CD4-positive, alpha-beta T cell treated with Interleukin-21 for 1 hour (primary cell): ENCODE measurements at regions not wholly inside any gene's neighbourhood (a gene's known extent, or its start where the extent isn't known, plus 50 kb on each side); places are given as distances from the start of the nearest gene placed in this dataset.

ENCODE experiments used
- DNase-seq: peaks from one replicate; pipeline ENCODE4 v3.0.0-alpha.2; 2020

DNA sequence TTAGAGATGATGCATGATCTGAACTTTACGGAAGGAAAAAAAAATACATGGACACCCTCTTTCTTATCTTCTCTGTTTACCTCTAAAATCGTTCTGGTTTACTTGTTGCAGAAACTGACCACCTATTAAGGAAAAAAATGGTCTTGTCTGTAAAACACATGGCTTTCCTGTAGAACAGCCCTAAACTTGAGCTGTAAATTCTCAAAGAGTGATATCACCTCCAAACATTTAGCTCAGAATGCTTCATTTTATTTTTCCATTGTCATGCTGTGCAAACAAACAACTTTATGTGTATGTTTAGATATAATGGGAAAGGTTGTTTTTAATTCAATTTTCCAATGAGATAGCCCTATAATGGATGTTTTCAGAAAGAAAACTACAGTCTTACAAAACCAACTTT is 237.4 kb upstream of the NR2F2 start:
- no peak for DNase-seq

DNA sequence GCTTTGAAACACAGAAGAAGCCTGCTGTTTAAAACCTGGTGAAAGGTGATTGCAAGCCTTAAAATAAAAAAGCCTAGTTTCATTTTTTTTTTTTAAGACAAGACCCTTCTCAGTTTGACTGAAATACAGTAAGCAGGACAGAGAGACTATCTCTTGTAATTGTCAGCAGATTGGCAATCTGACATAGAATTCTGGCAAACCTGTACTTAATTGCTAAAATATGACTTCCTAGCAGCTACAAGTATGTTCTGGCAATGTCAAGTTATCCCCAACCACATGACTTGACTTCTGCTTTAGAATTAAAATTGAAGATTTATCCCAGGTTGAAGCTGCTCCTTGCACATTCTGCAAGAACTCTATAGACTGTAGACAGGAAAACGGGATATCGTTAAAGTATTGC is 232.8 kb upstream of the NR2F2 start:
- no peak for DNase-seq

DNA sequence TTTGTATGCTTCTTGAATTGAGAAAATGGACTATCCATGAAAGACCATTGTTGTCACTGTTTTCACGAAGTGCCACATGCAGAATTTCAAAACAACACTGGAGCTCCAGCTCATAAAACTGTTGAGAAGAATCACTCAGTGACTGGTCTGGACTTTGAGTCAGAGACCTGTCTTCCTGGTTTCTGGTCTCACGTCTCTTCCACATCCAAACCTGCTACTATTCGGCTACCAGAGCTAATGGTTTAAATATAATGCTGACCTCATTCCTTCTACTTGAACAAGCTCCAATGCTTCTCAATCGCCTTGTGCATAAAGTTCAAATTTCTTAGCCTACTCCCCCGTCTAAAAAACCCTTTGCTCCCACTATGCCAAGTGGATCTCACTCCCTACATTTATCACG is 227.9 kb upstream of the NR2F2 start:
- no peak for DNase-seq

DNA sequence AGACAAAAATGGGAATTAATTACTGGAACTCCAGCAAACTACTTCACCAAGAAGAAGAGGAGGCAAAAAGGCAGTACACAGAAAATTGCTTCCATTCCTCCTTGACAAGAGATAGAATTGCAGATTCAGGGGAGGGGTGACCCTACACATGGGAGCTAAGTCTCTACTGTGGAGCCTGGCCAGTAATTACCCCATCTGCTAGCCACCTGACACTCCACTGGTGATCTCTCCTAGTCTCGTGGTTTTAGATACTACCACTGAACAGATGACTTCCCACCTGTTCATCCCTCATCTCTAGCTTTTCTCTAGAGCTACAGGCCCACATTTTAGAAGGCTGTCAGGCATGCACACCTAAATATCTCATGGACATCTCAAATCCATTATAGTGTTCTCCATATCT is 224.3 kb upstream of the NR2F2 start:
- no peak for DNase-seq

DNA sequence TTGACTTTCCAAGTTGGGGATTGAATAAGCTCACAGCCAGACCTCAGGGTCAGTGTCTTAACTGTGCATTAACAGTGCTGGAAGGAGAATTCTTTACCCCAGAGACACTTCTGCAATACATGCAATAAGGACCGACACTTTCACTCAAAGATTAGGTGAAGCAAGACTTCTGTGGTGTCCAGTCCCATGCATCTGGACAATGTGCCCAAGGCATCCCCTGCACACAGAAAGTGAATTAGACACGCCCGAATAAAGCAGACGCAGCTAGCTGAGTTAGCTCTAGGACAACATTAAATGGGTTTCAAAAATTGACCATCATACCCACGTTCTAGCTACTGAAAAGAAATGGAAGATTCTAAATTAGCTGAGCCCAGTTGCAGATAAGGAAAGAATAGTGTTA is 223.9 kb upstream of the NR2F2 start:
- no peak for DNase-seq

DNA sequence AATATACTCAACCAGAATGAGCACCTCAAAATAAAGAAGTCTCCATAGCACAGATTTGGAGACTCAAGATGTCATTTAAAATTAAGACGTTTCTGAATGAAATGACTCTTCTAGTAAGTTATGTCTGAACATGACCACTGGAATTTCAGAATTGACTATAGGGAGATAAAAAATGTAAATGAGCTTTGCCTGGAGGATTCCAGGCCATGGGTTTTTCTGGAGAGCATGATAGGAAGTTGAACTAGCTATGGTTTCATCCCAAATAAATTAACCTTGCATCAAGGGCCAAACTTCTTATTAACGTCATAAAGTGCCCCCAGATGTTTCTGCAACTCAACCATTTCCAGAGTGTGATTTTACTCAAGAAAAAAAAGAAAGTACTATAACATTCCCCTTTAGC is 222.6 kb upstream of the NR2F2 start:
- DNase-seq, result no peak

DNA sequence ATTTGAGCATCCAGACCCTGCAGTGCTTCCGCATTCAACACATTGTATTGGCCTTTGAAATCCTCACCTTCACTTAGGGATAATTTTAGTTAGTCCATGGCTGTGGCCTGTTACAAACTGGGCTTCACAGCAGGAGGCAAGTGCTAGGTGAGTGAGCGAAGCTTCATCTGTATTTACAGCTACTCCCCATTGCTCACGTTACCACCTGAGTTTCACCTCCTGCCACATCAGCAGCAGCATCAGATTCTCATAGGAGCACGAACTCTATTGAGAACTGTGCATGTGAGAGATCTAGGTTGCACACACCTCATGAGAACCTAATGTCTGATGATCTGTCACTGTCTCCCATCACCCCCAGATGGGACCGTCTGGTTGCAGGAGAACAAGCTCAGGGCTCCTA is 222.1 kb upstream of the NR2F2 start:
- no peak for DNase-seq

DNA sequence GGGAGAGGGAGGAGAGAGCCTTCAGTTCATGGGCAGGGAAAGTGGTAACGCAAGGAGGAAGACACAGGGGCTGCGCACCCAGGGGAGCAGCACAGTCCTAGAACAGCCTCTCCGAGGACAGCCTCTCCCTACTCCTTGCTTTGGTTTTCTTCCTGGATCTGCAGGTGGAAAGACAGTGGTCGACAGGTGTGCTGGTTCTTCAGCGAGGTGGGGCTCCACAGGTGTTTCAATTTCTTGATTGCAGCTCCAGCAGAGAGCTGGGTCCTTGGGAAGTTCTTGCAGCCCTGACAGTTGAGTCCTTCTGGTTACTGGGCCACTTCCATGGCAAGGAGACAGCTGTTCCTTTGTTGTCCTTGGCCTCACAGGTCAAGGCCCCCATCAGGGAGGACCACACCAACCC is 220.7 kb upstream of the NR2F2 start:
- DNase-seq, result no peak

DNA sequence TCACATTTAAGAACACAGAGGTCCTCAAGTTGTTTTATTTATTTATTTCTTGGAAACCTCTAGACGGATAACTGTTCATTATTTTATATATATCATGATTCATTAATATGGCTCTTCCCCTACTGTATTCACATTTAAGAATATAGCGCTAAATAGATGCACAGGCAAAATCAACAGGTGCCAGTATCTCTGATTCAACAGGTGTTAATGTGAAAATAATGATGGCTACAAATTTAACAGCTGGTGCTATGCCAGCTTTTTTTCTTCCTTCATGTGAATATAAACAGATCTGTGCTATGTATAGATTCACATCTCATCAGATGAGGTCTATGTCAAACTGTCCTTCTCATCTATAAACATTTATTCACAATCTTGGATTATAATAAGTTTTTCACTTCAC is 218.5 kb upstream of the NR2F2 start:
- no peak for DNase-seq

DNA sequence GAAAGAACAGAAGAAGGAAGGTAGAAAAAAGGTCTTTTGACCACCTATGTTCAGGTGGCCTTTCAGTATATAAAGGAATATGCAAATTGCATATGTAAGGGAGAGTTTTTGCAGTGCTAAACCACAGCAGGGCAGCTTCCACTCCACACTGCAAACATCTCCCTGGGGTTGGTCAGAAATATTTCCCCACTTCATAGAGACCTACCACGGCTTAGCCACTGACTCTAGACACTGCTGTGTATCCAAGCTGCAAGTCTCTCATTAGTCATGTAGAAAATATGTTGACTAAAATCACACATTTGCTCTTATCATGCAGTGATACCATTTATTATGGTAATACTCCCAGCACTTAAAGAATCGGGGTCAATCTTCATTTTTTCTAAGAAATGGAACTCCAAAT is 214.9 kb upstream of the NR2F2 start:
- no peak for DNase-seq

DNA sequence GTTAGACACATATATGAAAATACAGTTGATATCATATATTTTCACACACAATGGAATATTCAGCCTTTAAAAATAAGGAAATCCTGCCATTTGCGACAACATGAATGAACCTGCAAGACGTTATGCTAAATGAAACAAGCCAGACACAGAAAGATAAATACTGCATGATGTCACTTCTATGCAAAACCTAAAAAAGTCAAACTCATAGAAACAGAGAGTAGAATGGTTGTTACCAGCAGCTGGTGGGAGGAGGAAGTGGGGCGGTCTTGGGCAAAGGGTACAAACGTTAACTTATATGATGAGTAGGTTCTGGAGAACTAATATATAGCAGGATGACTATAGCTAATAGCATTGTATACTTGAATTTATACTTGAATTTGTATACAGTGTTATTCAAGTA is 213.2 kb upstream of the NR2F2 start:
- no peak for DNase-seq

DNA sequence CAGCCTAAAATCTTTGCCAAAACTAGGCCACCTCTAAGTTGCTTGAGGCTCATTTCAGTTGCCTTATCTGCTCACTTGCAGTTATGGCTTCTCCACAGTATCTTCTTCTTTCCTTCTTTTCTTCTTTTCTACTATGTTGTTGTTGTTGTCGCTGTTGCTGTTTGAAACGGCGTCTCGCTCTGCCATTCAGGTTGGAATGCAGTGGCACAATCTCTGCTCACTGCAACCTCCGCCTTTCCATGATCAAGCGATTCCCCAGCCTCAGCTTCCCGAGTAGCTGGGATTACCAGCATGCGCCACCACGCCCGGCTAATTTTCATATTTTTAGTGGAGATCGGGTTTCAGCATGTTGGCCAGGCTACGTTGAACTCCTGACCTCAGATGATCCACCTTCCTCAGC is 210.8 kb upstream of the NR2F2 start:
- no peak for DNase-seq

DNA sequence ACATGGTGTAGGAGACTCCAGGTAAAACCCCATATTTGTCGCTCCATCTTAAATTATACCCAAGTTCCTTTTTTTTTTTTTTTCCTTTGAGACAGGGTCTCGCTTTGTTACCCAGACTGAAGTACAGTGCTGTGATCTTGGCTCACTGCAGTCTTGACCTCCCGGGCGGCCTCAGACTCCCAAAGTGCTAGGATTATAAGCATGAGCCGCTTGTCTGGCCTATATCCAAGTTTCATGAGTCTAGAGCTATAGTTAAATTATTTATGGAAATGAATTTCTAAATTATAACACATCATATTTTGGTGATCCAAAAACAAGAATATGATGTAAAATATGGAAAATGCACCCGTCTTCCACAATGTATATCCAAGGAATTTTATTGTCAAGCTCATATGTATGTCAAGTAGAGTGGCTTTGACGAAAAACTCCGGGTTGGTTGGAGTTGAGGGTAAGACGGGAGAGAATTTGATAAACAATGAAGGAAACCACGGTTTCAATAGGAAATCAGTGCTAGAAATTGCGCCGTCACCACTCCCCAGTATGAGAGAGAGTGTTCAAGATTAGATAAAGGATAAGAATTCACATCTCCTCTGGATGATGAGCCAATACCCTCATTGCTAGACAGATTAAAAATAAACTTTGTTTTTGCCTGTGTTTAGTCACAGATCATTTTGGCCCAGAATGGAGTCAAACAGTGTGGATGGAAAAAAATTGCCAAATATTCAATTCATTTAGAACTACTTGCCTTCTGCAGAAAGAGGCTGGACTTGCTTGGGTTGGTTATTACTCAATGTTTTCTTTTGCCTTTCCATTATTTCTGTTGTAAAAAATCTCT is 209.2 kb upstream of the NR2F2 start:
- DNase-seq, result no peak

DNA sequence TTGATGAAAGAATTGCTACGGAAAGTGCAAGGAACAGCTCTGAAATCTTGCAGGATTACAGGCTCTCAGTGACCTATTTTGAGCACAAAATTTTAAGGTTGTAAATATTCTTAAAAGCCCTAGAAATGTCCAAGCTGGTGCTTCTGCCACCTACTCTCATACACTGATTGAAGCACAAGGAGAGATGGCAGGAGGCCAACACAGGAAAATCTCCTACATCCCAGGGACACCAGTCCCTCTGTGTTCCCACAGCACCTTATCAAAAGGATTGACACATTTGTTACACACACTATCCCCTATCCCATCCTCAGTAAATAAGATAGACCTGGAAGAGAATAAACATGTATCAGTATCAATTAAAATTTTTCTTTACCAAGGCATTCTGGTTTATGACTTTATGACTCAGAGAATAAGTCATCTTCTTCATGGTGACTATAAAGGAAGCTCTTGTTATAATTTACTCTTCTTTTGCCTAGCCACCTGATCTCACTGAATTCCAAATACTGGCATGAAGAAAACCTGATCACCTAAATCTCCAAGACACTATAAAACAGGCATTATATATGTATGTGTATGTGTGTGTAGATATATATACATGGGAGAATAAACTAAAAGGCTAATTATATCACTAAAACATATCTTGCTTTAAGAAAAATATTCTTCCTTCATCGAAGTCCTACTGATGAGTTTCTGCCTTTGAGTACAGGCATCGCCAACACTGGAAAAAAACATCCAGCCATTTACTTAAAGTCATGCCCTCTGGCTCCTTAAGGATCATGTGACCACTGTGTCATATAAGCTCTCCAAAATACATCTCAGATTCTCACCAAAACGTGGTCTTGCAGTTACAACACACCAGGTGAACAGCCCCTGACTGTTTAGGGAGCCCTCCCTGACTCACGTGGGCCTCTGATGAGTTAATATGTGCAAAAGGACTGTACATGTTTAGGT is 208.1 kb upstream of the NR2F2 start:
- DNase-seq, result no peak

DNA sequence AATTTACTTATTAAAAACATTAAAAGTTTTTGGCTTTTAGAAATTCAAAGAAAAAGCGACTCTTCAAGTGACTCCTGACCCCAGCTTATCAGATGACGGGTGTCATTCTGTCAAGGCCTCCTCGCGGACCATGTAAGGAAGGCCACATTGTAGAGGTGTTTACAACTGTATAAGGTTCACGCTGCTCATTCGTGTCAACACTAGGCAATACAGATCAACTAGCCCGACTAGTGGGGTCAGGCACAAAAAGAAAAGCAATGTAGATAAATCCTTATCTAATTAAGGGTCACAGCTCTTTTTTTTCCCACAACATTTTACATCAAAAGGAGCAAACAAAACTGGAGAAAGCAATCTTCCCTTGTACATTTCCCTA is 207.5 kb upstream of the NR2F2 start:
- DNase-seq, result no peak

DNA sequence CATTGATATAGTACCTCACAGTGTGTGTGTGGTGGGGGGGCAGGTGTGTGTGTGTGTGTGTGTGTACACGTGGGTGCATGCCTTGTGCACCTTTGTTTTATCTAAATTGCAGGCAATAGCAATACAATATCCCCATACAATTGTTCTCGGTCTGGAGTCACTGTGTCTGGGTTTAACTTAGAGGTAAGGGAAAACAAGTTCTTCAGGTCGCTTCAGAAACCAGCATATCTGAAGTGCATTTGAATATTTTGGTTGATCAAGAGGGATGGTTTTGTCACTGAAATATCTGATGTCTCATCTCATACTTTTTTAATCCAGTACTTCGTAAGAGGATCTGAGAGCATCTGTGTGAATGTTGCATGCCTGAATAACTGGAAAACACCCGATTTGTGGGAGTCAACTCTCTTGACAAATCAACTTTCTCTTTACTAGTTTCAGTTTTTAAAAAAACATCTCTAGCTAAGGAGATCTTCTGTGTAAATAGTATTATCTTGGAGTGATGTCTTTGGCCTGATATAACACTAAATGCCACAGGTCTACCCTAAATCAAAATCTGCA is 206.8 kb upstream of the NR2F2 start:
- DNase-seq, result no peak

DNA sequence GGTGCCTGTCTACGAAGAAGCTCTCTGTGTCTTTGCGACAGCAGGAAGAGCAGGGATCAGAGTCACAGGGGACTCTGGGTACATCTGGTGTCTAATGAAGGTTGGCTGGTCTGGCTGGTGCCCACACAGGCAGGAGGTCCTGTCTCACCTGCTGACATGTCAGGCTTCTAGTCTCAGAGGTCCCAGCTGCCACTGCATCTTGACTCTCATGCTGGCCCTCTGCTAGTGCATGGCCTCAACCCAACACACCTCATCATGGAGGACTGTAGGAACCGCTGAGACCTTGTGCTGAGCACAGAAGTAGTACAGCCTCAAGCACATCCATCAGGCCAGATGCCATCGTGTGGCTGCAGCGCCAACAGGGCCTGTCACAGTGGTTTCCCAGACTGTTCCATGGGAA is 206.1 kb upstream of the NR2F2 start:
- no peak for DNase-seq

DNA sequence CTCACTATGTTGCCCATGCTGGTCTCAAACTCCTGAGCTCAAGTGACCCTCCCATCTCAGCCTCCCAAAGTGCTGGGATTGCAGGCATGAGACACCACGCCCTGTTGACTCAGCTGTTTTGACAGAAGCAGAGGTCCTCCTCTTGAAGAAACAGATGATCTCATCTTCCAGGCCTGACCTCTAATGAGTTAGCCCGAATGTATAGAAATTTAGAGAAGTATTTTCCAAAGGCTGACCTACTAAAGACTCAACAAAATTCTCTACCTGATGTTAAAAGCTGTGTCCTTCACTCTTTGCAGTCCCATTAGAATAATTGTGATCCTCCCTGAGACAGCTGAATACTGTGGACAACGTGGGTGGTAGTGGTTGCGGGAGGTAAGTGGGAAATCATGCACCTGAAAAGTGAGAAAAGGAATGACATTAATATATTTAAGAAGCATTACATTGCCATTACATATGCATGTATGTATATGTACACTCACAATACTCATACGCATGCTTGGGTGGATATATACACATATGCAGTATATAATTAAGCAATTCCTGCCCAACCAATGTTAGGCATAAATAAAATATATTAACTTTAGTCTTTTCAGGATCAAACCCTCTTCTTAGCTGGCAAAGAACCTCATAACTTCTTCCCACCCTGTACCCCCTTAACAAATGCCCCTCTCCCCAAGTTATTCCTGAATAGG is 204.6 kb upstream of the NR2F2 start:
- DNase-seq, result no peak

DNA sequence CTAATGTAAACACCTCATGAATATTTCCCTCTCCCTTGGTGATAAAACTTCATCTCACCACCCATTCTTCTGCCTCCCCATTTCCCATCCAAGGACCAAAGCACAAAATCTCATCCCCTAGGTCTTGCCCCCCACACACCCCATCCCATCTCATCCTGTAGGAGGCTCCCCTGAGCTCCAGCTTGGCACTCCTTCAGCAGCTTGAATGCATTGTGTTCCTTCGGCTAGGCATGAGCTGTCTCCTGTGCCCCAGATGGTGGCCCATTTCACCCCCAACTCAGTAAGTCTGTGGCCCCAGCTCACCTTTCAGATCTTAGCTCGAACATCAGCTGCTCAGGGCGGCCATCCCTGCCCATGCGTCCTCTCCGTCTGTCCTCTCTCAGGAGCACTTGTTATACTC is 203.6 kb upstream of the NR2F2 start:
- no peak for DNase-seq

DNA sequence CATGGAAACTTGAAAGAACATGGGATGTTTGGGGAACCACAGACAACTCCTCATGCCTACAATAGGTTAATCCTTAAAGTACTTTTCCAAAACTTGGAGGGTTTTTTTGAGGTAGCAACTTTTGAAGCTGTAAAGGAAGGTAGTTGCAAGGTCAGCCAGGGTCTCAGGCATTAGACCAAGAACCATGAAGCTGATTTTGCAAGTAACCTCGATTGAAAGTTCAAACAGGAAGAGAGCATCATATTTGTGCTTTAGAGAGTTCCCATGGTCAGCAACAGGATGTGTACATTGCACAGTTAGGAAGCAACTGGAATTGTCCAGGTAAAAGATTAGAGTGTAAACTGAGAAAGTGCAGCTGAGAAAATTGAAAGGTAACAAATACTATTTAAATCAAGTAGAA is 199.8 kb upstream of the NR2F2 start:
- no peak for DNase-seq

DNA sequence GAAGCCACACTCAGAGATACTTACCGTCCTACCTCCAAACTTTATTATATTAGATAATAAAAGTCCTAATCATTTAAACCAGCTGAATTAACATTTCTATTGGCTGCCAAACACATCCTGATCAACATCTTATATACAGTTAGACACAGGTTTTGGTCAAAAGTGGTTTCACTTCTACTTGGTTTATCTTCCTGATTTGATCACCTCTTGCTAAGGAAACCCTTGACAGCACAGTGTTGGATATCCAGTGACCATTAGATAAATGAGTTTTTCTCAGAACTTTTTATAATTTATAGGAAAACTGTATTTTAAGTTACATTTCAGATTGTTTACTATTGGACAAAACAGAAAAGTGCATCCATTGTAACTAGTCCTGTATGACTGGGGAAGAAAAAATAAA is 198.4 kb upstream of the NR2F2 start:
- no peak for DNase-seq

DNA sequence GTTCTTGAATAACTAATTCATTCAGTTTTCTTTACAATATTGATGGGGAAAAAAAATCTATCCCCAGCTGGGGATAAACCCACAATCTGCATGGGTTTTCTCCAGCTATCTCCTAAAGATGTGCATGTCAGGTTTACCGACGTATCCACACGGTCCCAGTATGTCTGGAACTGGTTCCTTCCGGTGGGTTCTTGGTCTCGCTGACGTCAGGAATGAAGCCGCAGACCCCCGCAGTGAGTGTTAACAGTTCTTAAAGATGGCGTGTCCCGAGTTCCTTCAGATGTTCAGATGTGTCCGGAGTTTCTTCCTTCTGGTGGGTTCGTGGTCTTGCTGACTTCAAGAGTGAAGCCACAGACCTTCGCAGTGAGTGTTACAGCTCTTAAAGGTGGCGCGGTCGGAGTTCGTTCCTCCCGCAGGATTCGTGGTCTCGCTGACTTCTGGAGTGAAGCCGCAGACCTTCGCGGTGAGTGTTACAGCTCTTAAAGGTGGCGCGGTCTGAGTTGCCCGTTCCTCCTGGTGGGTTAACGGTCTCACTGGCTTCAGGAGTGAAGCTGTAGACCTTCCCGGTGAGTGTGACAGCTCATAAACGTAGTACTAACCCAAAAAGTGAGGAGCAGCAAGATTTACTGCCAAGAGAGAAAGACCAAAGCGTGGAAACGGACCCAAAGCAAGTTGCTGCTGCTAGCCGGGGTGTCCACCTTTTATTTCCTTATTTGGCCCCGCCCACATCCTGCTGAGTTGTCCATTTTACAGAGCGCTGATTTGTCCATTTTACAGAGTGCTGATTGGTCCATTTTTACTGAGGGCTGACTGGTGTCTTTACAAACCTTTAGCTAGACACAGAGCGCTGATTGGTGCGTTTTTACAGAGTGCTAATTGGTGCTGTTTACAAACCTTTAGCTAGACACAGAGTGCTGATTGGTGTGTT is 195.1 kb upstream of the NR2F2 start:
- no peak for DNase-seq
